ENCODE measurements at regions not wholly inside any gene's neighbourhood (a gene's known extent, or its start where the extent isn't known, plus 50 kb on each side); places are given as distances from the start of the nearest gene placed in this dataset.
"Not testable (repeated sequence)": the region's sequence is repeated elsewhere in the genome, so short reads cannot be mapped to it uniquely, and the experiment has no call there.

DNA sequence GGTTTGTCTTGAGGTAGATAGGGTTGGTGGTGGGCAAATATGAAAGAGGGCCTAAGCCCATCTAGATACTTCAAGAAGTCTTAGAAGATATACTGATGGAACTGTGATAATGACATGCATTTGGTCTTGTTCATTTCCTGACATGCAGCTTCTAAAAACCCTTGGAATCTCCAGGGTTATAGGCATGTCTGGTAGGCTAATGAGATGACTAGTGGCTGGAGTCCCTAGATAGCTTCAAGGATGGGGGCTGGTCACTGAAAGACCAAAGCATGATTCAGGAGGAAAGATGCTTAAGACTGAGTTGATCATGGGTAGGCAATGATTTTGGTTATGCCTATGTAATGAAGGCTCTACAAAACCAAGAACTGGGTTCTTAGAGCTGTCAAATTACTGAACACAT is 217.9 kb upstream of the MOCS1 start:
- DNase-seq (ENCODE audit: low spot score): no peak

DNA sequence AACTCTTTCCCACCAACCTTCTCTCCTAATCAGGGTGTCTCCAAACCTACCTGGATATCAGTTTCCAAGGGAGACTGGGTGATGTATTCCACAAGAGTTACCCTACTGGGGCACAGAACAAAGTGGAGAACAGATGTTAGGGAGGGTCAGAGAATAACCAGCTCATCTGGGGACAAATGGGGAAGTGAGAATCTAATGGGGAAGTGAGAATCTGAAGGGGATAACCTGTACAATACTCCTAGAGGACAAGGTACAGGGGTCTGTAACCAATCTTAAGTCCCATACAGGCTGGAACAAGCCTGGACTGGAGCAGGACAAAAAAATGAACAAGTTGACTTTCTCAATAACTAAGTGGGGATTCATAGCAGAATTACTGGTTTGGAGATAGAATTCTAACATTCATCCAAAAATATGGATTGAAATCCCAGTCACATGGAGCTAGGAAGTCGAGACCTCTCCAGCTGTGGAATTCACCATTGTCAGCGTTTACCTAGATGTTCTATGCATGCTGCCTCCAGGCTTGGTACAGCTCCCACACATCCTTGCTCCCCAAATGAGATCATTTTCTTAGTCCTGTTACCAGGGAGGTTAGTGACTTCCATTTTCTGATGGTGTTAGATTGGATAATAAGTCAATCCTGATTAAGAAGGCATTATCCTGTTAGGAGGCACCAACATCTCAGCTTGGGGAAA is 214.8 kb upstream of the MOCS1 start:
- no peak for DNase-seq (ENCODE audit: low spot score)

DNA sequence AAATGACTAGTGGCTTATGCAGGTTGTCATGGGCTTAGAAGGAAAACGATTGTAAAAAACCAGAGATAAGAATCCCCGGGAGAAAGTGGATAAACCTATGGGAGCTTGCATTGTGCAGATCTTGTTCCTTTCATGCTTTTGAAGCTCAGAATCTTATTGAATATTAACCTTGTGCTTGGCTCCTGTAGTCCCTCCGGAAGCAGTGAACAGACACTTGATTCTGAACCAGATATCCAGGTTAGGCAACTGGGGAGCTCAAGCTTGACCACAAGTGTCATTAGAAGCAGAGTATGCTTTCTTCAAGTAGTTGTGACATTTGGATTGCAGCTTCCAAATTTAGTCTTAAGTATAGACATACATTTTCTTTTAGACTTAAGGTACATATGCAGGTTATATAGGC is 212.6 kb upstream of the MOCS1 start:
- DNase-seq (ENCODE audit: low spot score): no peak

DNA sequence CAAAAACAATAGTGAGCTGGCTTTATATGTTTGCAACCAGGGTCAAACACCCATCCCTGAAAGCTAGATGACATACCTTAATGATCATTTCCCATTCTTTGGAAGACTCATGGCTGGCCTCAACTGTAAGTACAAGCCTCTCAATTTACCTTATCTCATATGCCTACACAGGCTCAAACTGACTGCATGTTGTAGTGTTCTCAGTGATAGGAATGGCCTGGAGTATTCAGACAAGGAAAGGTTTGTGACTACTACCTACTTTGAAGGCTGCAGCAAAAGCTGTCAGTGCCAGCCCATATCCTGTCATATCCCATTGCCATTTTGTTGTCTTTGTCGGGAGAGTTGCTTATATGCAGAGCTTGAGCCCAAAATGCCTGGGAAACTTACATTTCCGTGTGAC is 205.2 kb upstream of the MOCS1 start:
- DNase-seq (ENCODE audit: low spot score): no peak

DNA sequence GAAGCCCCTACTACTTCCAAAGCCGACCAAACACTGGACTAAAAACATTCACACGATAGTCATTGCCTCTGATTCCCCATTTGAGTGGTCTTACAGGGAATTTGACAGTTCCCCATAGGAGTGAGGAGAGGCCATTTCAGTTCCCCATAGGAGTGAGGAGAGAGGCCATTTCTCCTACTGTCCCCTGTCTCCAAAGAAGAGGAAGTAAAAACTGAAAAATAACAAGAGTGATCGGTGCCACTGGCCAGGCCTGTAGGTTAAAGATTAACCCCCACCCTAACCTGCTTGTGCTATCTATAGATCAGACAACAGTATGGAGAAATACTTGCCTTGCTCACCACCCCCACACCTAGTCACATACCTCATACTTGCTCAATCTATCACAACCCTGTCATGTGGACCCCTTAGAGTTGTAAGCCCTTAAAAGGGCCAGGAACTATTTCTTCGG is 204.0 kb upstream of the MOCS1 start:
- DNase-seq (ENCODE audit: low spot score): no peak

DNA sequence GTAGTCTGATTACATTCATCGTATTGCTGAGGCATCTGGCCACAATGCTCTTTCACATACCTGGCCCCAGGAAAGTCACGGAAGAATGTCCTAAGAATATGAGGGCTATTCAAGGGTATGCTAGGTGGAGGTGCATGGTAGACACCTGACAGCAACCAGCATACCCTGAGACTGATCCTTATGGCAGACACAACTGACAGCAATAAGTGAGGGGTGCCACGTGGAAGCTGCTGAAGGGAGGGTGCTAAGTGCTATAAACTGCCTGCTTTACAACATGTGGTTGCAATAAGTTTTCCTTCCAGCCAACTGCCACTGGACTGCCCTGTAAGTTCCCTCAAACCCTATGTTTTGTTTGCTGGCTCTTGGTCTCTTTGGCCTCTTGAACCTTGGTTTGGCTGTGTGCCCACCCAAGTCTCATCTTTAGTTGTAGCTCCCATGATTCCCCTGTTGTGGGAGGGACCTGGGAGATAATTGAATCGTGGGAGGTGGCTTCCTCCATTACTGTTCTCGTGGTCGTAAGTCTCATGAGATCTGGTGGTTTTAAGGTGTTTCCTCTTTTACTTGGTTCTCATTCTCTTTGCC is 201.3 kb upstream of the MOCS1 start:
- no peak for DNase-seq (ENCODE audit: low spot score)

DNA sequence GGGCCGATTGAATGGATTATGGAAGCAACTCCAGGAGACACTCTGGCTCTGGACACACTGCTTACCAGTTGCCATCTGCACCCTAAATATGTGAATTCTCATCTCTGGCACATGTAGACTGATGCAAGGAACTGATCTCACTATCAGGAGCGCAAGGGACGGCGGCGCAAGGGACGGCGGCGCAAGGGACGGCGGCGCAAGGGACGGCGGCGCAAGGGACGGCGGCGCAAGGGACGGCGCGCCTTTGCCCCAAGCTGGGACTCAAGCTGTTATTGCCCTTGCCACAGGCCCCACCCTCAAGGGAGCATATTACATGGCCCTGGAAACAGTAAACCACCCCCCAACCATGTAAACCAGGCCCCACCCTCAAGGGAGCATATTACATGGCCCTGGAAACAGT is 199.7 kb upstream of the MOCS1 start:
- not testable (repeated sequence) for DNase-seq (ENCODE audit: low spot score)

DNA sequence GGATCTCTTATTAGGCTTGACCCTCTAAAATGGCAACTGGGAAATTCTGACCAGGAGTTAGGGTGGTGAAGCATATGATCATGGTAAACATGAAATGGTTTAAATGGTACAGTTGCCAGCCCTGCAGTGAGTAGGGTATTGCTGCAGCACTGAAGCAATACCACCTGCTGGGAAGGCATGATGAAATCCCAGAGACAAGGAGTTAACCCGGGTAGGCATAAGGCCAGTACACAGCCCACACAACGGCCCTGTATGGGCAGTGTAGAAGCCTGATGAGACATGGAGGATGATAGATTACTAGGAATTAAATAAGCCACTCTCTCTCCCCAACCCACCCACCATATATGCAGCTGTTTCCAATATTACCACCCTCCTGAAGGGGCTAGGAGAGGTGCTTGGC is 197.4 kb upstream of the MOCS1 start:
- no peak for DNase-seq (ENCODE audit: low spot score)

DNA sequence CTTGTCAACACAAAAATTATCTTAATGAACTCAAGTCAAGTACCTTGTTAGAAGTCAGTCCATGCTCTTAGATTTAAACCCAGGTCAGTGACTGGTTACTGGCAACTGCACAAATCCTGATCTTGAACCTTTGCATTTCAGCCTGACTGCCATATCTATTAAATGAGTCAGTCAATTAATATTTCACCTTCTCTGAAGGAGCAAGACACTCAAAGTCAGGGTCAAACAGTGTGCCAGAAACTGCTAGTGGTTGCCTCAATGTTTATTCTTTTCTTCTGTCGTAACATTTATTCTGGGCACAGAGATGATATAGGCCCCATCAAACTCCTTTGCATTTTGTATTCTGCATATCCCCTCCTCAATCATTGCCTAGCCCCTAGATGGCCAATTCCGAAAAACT is 193.9 kb upstream of the MOCS1 start:
- DNase-seq (ENCODE audit: low spot score): no peak

DNA sequence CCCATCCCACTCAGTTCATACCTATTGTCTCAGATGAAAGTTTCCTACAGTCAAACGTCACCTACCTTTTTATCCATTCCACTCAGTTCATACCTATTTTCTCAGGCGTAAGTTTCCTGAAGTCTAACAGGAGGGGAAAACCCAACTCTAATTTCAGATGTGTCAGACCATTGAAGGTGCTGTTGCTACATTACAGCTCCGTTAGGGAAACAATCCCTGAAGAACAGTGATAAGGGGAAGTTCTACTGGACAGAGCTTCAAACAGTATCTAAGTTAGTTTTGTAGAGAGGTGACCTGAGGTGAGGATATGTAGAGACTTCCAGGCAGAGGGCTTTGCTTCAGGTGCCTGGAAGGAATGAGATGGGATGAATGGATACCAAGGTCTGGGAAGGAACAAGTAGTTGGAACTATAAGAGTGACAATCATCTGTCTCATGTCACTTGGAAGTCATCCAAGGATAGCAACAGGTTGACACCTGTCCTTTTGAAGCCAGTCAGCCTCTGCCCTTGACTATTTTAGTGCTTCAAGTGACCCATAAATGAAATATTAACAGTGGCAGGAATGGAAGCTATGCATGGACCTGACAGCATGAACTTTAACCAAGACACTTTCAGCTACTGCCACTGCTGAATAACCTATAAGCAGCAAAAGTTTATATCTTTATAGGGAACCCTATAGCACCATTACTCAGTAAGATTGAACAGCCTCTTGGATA is 191.6 kb upstream of the MOCS1 start:
- DNase-seq (ENCODE audit: low spot score): no peak

DNA sequence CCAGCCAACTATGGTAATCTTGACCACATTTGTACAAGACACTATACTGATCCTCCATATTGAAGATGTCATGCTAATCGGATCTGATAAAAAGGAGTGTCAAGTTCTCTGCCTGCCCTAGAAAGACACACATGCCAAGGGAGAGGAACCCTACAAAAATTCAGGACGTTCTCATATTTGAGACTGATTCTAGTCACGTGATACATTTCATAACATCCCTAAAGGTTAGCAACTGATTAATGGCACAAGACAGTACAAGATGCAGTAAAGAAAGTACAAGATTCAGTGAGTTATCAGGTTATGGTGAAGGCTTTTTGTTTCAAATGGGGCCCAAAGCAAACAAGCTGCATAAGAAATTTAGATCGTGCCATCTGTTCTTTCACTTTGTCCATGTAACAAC is 190.7 kb upstream of the MOCS1 start:
- no peak for DNase-seq (ENCODE audit: low spot score)

DNA sequence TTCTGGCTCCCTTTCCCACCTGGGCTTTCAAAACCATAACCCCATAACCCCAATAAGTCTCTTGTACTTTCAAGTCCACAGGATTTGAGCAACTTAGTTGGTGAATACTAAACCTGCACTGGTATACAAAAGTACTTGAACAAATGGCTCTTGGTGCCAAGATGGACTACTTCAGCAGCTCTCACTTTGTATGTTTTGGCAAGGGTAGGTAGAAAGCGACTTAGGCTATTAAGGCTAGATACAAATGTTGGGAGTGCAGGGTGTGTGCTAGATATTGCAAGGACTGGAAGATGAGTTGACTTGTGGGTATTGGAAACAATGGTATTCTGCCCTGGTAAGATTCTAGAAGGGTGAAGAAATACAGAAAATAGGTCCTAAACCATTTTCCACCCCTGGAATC is 182.6 kb upstream of the MOCS1 start:
- no peak for DNase-seq (ENCODE audit: low spot score)

DNA sequence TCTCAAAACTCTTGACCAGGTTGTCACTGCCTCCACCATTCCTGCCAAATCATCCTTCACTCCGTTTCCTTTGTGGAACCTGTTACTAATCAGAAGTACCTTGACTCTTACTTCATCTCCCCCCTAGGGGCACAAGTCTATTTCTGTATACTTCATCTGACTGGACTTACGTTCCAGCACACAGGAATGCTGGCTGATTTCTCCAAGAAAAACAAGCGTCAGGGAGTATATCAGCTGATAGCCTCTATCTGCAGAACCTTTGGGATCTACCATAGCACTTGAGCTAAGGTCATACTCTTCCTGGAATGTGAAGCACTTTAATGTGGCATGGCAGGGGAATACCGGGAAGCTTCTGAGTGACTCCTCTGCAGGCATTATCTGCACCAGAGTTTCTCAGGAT is 178.1 kb upstream of the MOCS1 start:
- no peak for DNase-seq (ENCODE audit: low spot score)

DNA sequence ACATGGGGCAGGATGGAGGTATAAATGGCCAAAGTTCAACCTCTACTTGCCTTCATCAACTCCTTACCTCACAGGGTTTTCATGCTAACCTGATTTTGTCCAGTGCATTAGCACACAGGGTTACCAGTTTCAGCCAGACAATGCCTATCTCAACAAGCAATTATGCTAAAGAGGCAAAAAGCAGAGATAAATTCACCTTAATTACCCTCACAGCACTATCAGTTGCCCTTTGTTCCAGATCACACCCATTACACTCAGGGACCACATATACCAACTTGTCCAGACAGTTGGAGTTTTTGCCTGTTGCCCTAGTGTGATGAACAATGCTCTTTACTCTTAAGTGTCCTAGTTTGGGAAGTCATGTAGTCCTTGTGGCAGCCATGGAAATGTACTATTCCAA is 174.5 kb upstream of the MOCS1 start:
- DNase-seq (ENCODE audit: low spot score): no peak

DNA sequence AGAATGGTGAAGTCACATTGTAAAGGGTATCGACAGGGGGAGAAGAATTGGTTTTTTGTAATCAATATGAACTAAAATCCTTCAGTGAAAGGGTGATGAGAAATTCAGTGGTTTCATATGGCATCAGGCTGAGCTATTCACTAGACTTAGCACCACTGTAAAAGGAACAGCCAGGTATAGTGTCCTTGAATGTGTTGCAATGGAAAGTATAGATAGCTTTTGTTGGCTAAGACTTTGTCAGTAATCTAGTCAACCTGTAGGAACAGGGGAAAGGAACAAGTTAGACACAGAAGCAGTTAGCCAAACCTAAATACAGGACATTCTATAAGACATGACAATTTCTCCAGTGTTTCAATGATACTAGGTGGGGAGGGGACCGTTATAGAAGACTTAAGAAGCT is 172.6 kb upstream of the MOCS1 start:
- no peak for DNase-seq (ENCODE audit: low spot score)

DNA sequence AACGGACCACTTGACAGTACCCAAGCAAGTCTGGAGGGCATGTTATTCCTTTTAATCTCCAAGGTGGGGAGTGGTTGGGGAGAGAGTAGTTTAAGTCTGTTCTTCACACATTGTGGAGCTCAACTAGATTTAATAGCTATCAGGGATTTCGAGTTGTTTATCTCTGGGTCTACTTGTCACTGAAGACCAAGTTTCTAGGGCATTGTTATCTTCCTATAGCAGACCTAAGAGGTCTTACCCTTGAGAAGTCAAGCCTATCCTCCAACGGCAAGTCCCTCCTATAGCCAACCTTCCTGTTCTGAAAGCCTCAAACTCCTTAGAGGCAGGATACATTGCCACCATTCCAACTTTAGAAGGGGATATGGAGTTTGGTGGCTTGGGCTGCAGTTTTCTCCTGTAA is 164.5 kb upstream of the MOCS1 start:
- no peak for DNase-seq (ENCODE audit: low spot score)

DNA sequence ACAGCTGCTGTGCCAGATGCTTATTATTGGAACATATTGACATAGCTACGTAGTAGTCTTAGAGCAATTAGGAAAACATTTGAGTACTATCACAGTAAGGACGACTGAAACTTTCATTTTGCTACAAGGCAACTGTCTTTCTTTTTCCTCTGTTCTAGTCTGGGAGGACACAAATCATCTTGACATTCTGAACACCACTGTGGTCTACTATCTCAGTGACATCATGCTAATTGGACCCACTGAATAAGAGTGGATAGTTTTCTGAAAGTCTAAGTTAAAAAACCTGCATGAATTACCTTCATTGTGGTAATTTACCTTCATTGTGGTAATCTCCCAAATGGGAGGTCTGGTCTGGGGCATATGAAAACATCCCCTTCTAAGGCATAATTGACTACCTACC is 163.3 kb upstream of the MOCS1 start:
- DNase-seq (ENCODE audit: low spot score): no peak

DNA sequence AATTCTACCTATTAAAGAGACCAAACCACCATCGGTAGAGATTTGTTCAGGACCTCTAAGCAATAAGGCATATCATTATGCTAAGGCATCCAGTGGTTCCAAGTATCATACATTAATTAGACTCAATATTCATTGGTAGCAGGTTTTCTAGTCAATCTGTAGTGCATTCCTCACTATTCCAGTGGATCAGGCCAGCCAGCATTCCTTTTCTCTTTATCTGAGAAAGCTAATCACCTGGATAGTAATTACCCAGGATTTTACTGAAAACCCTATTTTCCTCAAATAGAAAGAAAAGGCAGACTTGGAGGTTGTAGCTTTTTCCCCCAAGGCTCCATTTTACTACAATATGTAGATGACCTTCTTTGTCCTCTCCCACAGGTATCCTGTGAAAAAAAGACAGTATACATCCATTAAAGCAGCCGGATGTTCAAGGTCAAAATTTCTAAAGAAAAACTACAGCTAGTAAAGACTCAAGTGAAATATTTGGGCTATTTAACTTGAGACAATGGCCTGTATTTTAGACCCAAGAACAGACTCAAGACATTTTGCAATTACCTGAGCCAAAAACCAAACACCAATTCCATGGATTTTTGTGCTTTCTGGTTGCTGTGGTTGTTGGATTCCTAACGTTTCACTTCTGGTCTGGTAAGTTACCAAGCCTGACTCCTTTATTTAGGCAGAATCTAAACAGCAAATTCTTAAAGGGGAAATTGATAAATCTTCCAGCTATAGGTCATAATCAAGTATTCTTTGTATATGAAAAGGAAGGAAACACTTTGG is 149.1 kb upstream of the MOCS1 start:
- no peak for DNase-seq (ENCODE audit: low spot score)

DNA sequence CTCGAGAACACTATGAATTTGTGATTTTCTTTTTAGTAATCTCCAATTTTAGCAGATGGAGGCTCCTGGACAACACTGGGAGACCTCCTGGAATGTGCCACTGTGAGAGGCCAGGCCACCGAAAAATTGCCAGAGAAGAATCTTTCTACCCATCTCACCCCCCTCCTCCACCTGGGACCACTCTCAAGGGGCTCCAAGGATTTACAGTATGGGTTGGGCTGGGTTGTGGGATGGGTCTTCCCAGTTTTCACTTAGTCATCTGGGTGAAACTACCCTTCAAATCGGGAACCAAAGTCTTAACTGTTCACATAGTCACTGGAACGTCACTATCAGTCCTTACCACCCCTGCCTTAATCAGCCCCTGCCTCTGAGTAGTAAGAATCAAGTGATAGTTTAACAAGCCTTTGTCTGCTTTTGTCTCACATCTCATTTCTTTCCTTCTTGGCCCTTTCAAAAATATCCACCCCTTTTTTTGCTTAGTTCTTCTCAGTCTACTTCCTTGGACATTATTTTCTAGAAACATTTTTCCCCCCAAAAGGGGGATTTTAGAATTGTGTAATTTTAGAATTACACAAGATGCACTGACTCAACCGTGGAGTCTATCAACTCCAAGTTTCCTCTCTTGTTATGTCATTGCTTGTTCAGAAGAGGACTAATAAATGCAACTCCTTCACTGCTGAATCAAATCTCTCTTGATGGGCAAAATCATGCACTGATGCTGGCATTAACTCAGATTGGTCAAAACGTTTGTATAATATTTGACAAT is 148.2 kb upstream of the MOCS1 start:
- no peak for DNase-seq (ENCODE audit: low spot score)

DNA sequence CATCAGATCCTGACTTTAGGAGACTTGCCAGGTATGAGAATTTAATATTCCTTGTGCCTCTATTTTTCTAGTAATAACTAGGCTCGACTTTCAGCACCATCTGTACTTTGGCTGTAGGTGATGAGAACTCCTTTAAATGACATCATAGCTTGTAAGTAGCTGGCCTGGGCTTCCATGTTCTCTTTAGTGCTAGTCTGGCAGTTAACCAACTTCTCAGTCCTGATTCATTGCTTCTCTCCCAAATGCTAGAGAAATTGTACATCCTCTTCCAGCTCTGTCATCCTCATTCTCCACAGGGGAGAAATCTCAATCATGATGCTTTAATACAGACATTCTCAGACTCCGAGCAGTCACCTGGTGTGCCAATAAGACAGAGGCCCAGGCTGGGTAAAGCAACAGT is 143.5 kb upstream of the MOCS1 start:
- no peak for DNase-seq (ENCODE audit: low spot score)

DNA sequence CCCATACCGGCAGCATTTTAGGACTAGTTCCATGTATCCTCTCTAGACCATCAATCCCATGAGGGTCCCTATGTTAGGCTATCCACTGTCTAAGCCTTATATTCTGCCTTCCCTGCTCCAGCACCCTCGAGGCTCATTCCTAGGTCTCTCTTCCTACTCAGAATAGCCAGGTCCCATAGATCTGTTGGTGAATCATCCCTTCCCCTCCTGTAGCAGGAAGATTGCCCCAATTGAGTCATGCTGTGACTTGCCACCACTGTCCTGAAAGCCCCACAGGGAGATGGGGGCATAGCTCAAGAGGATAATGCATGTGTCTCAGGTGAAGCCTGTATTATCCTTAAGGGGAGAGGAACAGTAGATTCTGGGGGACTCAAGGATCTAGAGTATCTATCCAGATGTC is 143.1 kb upstream of the MOCS1 start:
- no peak for DNase-seq (ENCODE audit: low spot score)

DNA sequence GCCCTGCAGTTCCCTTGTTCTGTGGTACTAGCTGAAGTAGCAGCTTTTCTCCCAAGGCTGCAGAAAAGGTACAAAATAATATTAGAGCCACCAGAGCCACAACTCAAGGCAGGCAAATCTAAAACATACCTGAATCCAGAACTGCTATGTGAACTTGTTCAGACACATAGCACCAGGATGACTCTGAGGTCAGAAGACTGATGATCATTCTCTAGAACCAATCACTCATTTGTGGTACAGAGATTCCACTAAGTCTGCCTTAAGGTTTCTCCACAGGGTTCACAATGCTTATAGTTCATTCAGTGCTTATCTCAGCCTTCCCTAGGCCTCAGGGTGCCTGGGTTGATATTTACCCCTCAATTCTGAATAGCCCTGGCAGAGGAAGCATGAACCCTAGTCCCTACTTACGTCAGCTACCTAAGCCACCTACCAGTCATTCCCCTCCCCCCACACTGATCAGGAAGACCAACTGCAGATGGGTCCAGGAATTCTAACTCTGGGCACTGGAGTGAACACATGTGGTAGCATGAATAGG is 140.9 kb upstream of the MOCS1 start:
- no peak for DNase-seq (ENCODE audit: low spot score)

All from RKO (cell line).